H9 (cell line): ENCODE measurements at regions not wholly inside any gene's neighbourhood (a gene's known extent, or its start where the extent isn't known, plus 50 kb on each side); places are given as distances from the start of the nearest gene placed in this dataset.

ENCODE experiments used
- DNase-seq: peaks from one replicate; pipeline ENCODE4 v3.0.0-alpha.2; 2017
- H2AFZ ChIP-seq: one replicate; pipeline ENCODE4 v1.6.1; 2013; ENCODE audit warnings: mild to moderate bottlenecking, low read length, control low read depth, moderate library complexity
- H2AK5ac ChIP-seq: 2 replicates; pipeline ENCODE4 v1.6.1; 2013; ENCODE audit warnings: low read length, control low read depth, mixed read lengths; ENCODE audit not compliant: insufficient read length
- H2BK120ac ChIP-seq: one replicate; pipeline ENCODE4 v1.6.1; 2013; ENCODE audit warnings: low read depth, mild to moderate bottlenecking, low read length, control low read depth, inconsistent platforms; ENCODE audit not compliant: poor library complexity, severe bottlenecking
- H2BK12ac ChIP-seq: 2 replicates; pipeline ENCODE4 v1.6.1; 2013; ENCODE audit warnings: low read length, control low read depth, mixed read lengths, low read depth; ENCODE audit not compliant: insufficient read length
- H2BK15ac ChIP-seq: 2 replicates; pipeline ENCODE4 v1.6.1; 2013; ENCODE audit warnings: low read depth, low read length, control low read depth
- H2BK20ac ChIP-seq: one replicate; pipeline ENCODE4 v1.6.1; 2013; ENCODE audit warnings: low read depth, mild to moderate bottlenecking, low read length, control low read depth, inconsistent platforms; ENCODE audit not compliant: poor library complexity, severe bottlenecking
- H2BK5ac ChIP-seq: 2 replicates; pipeline ENCODE4 v1.6.1; 2013; ENCODE audit warnings: low read length, control low read depth, mixed read lengths; ENCODE audit not compliant: insufficient read length
- H3K14ac ChIP-seq: 2 replicates; pipeline ENCODE4 v1.6.1; 2013; ENCODE audit warnings: low read length, control low read depth; ENCODE audit not compliant: insufficient read depth
- H3K18ac ChIP-seq: 2 replicates; pipeline ENCODE4 v1.6.1; 2013; ENCODE audit warnings: low read depth, mild to moderate bottlenecking, mixed read lengths, low read length, control low read depth; ENCODE audit not compliant: insufficient read length
- H3K23ac ChIP-seq: 2 replicates; pipeline ENCODE4 v1.6.1; 2013; ENCODE audit warnings: low read length, control low read depth, mixed read lengths, low read depth; ENCODE audit not compliant: insufficient read length
- H3K23me2 ChIP-seq: 2 replicates; pipeline ENCODE4 v1.6.1; 2013; ENCODE audit warnings: low read depth, mild to moderate bottlenecking, mixed read lengths, low read length, control low read depth; ENCODE audit not compliant: insufficient read length, poor library complexity, severe bottlenecking
- H3K27ac ChIP-seq: 2 replicates; pipeline ENCODE4 v1.5.1; 2013; ENCODE audit warnings: low read length, control low read depth, mixed read lengths, low read depth; ENCODE audit not compliant: insufficient read length
- H3K27me3 ChIP-seq: 2 replicates; pipeline ENCODE4 v1.6.1; 2013; ENCODE audit warnings: low read length, control low read depth, inconsistent platforms; ENCODE audit not compliant: insufficient read depth
- H3K4ac ChIP-seq: 2 replicates; pipeline ENCODE4 v1.6.1; 2013; ENCODE audit warnings: low read depth, mild to moderate bottlenecking, control low read depth, inconsistent platforms, low read length, moderate library complexity
- H3K4me1 ChIP-seq: 2 replicates; pipeline ENCODE4 v1.6.1; 2013; ENCODE audit warnings: low read length, control low read depth, inconsistent platforms; ENCODE audit not compliant: insufficient read depth
- H3K4me2 ChIP-seq: 2 replicates; pipeline ENCODE4 v1.6.1; 2013; ENCODE audit warnings: low read length, control low read depth, mixed read lengths; ENCODE audit not compliant: insufficient read length, insufficient read depth
- H3K56ac ChIP-seq: 2 replicates; pipeline ENCODE4 v1.6.1; 2013; ENCODE audit warnings: low read depth, mild to moderate bottlenecking, mixed read lengths, low read length, control low read depth; ENCODE audit not compliant: insufficient read length
- H3K79me1 ChIP-seq: 2 replicates; pipeline ENCODE4 v1.6.1; 2013; ENCODE audit warnings: low read depth, mild to moderate bottlenecking, moderate library complexity, low read length, control low read depth, inconsistent platforms; ENCODE audit not compliant: insufficient read depth, poor library complexity, severe bottlenecking
- H3K79me2 ChIP-seq: 2 replicates; pipeline ENCODE4 v1.6.1; 2013; ENCODE audit warnings: low read length, control low read depth, inconsistent platforms; ENCODE audit not compliant: insufficient read depth
- H3K9ac ChIP-seq: 2 replicates; pipeline ENCODE4 v1.6.1; 2013; ENCODE audit warnings: low read length, control low read depth, mixed read lengths; ENCODE audit not compliant: insufficient read length; ENCODE audit errors: extremely low read depth
- H3K9me3 ChIP-seq: one replicate; pipeline ENCODE4 v1.6.1; 2013; ENCODE audit warnings: low read depth, low read length, inconsistent platforms; ENCODE audit not compliant: control insufficient read depth
- H3T11ph ChIP-seq: one replicate; pipeline ENCODE4 v1.6.1; 2013; ENCODE audit warnings: mild to moderate bottlenecking, low read length, control low read depth, inconsistent platforms
- H4K20me1 ChIP-seq: one replicate; pipeline ENCODE4 v1.6.1; 2013; ENCODE audit not compliant: control insufficient read depth, insufficient read length, insufficient read depth
- H4K5ac ChIP-seq: 2 replicates; pipeline ENCODE4 v1.6.1; 2013; ENCODE audit warnings: low read depth, mild to moderate bottlenecking, mixed read lengths, low read length, control low read depth; ENCODE audit not compliant: insufficient read length
- H4K8ac ChIP-seq: replicated peaks from 2 replicates; pipeline ENCODE4 v1.6.1; 2013; ENCODE audit warnings: low read length, control low read depth, mixed read lengths, low read depth; ENCODE audit not compliant: insufficient read length
- H4K91ac ChIP-seq: 2 replicates; pipeline ENCODE4 v1.6.1; 2013; ENCODE audit warnings: low read depth, mild to moderate bottlenecking, moderate library complexity, mixed read lengths, low read length, control low read depth; ENCODE audit not compliant: insufficient read length
- H3K27ac Mint-ChIP-seq, 3 experiments: 2 replicates in 2 of 3; 3 replicates in 1 of 3; pipeline ENCODE4 v1.8.0; 2020 to 2021; ENCODE audit warnings: mixed read lengths in 3 of 3, mild to moderate bottlenecking in 1 of 3, moderate library complexity in 1 of 3
- H3K27me3 Mint-ChIP-seq: 2 replicates; pipeline ENCODE4 v1.8.0; 2021; ENCODE audit warnings: low read depth, mild to moderate bottlenecking, moderate library complexity, mixed read lengths
- H3K36me3 Mint-ChIP-seq, 3 experiments: 2 replicates in 2 of 3; 3 replicates in 1 of 3; pipeline ENCODE4 v1.8.0; 2020 to 2021; ENCODE audit warnings: low read depth in 3 of 3, mixed read lengths in 3 of 3; ENCODE audit not compliant: insufficient read depth in 1 of 3
- H3K4me1 Mint-ChIP-seq, 2 experiments: 2 replicates each; pipeline ENCODE4 v1.8.0; 2020; ENCODE audit warnings: mixed read lengths in 2 of 2
- H3K4me3 Mint-ChIP-seq, 2 experiments: 2 replicates in 1 of 2; 3 replicates in 1 of 2; pipeline ENCODE4 v1.8.0; 2020 to 2021; ENCODE audit warnings: mild to moderate bottlenecking in 2 of 2, mixed read lengths in 2 of 2, moderate library complexity in 1 of 2
- H3K9me3 Mint-ChIP-seq, 2 experiments: 2 replicates in 1 of 2; 3 replicates in 1 of 2; pipeline ENCODE4 v1.8.0; 2020; ENCODE audit warnings: mild to moderate bottlenecking in 2 of 2, mixed read lengths in 2 of 2, moderate library complexity in 1 of 2
- WGBS: extraction: QIAGEN DNeasy Blood & Tissue Kit; methylation state at CpG from one replicate; pipeline ENCODE4 v1.1.7; 2013; ENCODE audit warnings: missing lambda C conversion rate, low lambda C conversion rate, mixed read lengths; ENCODE audit not compliant: insufficient read length; ENCODE audit errors: extremely low coverage; 5-methylcytosine and 5-hydroxymethylcytosine counted together
- TF ChIP-seq, protein P1 (sequence below): fragments of 200-600 bp; sonication (generic); conservative IDR thresholded peaks from 3 replicates; pipeline ENCODE4 v1.8.0; 2021; ENCODE audit warnings: antibody characterized with exemption, mild to moderate bottlenecking

DNA sequence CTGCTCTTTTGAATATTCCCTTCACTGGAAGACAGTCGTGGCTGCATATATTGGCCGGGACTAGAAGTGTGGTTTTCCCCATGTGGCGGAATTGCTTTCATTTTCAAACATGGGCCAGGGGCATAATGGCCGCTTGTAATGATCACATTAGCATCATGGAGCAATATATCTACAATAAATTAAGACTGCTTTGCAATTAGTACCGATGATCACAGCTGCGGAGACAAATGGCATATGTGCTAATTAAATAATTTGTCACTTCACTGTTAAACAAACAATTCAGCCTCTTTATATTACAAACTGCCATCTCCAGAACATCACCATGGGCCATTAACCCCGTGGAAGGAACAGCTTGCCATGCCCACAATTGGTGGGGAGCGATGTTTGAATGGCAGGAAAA, 68.2 kb upstream of the OLIG2 start:
- peaks cover 58 to 70% of the 10 kb centered on the region in 2 experiments for H3K4me1 Mint-ChIP-seq
- no peak overlapping the region for H3K27ac ChIP-seq
- H3K4me3 Mint-ChIP-seq, result no peak overlapping the region
- no peak overlapping the region for H2BK5ac ChIP-seq
- no peak overlapping the region for H3K14ac ChIP-seq
- peaks cover 8% of the 10 kb centered on the region for H3K4me1 ChIP-seq
- no peaks in the 10 kb centered on the region; the same call in 1 of the 2 replicates for H3K27me3 Mint-ChIP-seq
- no peak overlapping the region for H3T11ph ChIP-seq
- H3K79me1 ChIP-seq, result no peaks in the 10 kb centered on the region
- H3K23me2 ChIP-seq, result no peaks in the 10 kb centered on the region
- H4K91ac ChIP-seq, result no peak overlapping the region
- peaks cover 0 to 2% of the 10 kb centered on the region in 2 experiments; a peak in 2 of 5 replicates for H3K9me3 Mint-ChIP-seq
- H3K9me3 ChIP-seq, result no peaks in the 10 kb centered on the region
- no peak overlapping the region for H2BK120ac ChIP-seq
- H3K4ac ChIP-seq, result no peak overlapping the region
- no peak overlapping the region for H3K9ac ChIP-seq
- peaks cover 3% of the 10 kb centered on the region for H4K20me1 ChIP-seq
- TF ChIP-seq, protein P1, sequence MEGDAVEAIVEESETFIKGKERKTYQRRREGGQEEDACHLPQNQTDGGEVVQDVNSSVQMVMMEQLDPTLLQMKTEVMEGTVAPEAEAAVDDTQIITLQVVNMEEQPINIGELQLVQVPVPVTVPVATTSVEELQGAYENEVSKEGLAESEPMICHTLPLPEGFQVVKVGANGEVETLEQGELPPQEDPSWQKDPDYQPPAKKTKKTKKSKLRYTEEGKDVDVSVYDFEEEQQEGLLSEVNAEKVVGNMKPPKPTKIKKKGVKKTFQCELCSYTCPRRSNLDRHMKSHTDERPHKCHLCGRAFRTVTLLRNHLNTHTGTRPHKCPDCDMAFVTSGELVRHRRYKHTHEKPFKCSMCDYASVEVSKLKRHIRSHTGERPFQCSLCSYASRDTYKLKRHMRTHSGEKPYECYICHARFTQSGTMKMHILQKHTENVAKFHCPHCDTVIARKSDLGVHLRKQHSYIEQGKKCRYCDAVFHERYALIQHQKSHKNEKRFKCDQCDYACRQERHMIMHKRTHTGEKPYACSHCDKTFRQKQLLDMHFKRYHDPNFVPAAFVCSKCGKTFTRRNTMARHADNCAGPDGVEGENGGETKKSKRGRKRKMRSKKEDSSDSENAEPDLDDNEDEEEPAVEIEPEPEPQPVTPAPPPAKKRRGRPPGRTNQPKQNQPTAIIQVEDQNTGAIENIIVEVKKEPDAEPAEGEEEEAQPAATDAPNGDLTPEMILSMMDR, result no peak
- H2AK5ac ChIP-seq, result no peak overlapping the region
- H3K18ac ChIP-seq, result no peak overlapping the region
- no peak overlapping the region for H4K5ac ChIP-seq
- H2BK20ac ChIP-seq, result no peak overlapping the region
- no peak overlapping the region for H2BK12ac ChIP-seq
- H3K27ac Mint-ChIP-seq, result no peak overlapping the region
- H3K23ac ChIP-seq, result no peak overlapping the region
- peak; percentile 4 for DNase-seq
- no peaks in the 10 kb centered on the region for H3K27me3 ChIP-seq
- H4K8ac ChIP-seq, result no peak overlapping the region
- peaks cover 0 to 5% (median 0%) of the 10 kb centered on the region in 3 experiments; a peak in 1 of 7 replicates for H3K36me3 Mint-ChIP-seq
- no peak overlapping the region for H2BK15ac ChIP-seq
- H2AFZ ChIP-seq, result no peak overlapping the region
- no peak overlapping the region for H3K56ac ChIP-seq
- no peak overlapping the region for H3K4me2 ChIP-seq
- no peaks in the 10 kb centered on the region for H3K79me2 ChIP-seq
- WGBS, result no CpG with 5 or more reads among the region's 8 CpGs
